T47D (cell line): ENCODE measurements at regions not wholly inside any gene's neighbourhood (a gene's known extent, or its start where the extent isn't known, plus 50 kb on each side); places are given as distances from the start of the nearest gene placed in this dataset.

ENCODE experiments used
- DNase-seq, 2 experiments: peaks; one replicate each; pipeline versions ENCODE4 v3.0.0 to v3.0.0-alpha.2; 2011 to 2012; ENCODE audit warnings: low read depth in 1 of 2, low spot score in 1 of 2
- JUND ChIP-seq: IDR thresholded peaks from 2 replicates; pipeline ENCODE4 v1.6.1; 2012; ENCODE audit warnings: low read depth
- in situ Hi-C: cut with HindIII; loops from 2 replicates; pipeline ENCODE4 v1.10.0; 2016; ENCODE audit warnings: low sequenced_read_pairs, low pct_unique_long_range_greater_than_20kb

DNA sequence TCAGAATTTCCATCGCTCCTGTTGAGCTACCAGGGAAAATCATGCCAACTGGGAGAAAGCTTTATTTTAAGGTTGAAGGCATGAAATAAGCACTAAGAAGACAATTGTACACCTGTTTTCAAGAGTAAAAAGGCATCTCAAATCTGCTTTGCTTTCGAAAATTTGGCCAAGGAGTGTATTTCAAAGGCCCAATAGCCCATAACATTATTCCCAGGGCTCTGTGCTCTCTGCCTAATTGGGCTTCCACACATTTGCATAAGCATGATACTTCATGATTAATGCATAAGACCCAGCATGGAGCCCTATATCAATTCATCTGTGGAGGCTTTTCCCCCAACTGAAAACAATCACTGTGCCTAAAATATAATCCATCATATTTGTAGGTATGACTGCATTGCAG, 258.5 kb downstream of the NOVA1 start:
- in situ Hi-C loops, result no loop called here
- no peak for TF ChIP-seq JUND
- DNase-seq, result no peak

DNA sequence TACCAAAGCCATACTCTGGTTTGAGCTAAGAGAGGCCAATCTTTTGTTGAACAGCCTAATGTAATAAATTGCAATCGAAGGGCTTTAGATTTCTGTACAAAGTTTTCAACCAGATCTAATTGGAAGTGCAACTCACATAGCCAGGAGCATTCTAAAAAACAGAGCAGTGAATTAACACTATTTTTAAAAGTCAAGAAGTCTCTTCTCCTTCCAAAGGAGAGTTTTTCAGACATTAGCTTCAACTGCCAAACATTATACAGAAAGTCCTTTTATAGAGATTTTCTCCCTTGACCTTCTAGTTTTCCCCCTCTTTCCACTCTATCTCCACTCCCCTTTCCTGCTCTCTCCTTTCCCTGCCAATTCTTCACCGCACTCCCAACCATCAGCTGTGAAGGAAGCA, 259.6 kb downstream of the NOVA1 start:
- TF ChIP-seq JUND, result no peak
- DNase-seq, result no peak
- in situ Hi-C loops, result no loop called here

DNA sequence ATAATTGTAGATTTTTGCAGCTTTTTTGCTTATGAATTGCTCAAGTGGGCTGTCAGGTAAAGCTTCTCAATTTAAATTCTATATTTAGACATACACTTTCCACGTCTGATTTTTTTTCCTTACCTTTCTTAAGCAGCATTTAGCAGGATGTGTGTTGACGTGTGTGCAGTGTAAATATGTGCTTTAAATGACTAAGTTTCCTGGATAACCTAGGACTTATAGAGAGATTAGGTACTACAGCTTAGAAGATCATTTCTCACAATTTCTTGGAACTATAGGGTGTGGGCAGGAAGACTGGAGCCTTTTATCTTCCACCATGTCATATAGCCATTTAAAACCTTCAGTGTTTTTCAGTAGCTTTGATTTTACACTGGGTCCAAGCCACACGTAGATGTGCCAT, 263.5 kb downstream of the NOVA1 start:
- no peak for TF ChIP-seq JUND
- in situ Hi-C loops, result no loop called here

DNA sequence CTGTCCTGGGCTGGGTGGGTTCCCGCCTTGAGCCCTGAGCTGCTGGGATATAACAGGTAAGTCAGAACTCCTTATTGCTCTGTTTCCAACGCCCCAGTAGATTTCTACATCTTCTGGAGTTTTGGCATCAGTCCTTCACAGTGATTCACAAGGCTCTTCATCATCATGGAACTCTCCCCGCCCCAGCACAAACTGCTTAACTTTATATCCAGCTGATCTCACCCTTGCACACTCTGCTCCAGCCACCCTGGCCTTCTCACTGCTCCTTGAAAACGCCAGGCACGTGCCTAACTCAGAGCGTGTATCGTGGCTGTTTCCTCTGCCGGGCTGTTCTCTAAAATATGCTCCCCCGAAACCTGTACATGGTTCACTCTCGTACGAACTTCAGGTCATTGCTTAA, 264.9 kb downstream of the NOVA1 start:
- DNase-seq, result no peak
- in situ Hi-C loops, result no loop called here
- TF ChIP-seq JUND, result no peak

More for the DNA sequence above, 263.5 kb downstream of the NOVA1 start:
- DNase-seq, result no peak

DNA sequence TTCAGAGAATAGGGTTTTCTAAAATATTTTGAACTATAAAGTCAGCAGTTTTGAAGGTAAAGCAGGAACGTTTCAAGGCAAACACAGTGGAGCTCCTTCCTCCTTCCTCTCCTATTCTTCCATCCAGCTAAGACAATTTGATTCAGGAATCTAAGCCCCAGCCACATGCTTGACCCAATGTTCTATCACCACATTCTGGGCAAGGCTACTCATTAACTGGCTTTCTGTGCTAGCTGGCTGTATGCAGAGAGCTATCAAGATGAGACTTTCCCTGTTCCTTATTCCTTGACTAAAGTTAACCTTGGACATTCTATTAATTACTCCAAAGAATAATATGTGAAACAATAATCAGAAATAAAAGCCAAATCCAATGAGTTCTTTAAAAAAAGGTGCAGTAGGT, 266.9 kb downstream of the NOVA1 start:
- in situ Hi-C loops, result no loop called here

DNA sequence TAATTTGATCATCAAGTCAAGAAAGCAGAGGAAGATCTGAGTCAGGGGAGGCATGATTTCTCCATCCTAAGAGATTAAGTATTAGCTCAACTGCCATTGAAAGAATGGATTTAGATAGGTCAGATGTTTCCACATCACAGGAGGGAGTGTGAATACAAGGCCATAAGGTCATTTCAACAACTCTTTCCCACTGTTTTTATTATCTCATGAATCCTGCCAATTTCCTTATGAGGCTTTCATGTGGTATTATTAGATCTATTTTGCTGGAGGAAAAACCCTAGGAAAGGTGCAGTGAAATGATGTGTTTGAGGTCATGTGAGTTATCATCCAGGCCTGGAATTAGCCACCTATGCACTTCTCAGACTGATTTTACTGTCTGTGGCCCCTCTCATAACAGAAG, 269.0 kb downstream of the NOVA1 start:
- no peak for DNase-seq
- TF ChIP-seq JUND, result no peak

More for the DNA sequence above, 266.9 kb downstream of the NOVA1 start:
- DNase-seq, result no peak
- TF ChIP-seq JUND, result no peak

DNA sequence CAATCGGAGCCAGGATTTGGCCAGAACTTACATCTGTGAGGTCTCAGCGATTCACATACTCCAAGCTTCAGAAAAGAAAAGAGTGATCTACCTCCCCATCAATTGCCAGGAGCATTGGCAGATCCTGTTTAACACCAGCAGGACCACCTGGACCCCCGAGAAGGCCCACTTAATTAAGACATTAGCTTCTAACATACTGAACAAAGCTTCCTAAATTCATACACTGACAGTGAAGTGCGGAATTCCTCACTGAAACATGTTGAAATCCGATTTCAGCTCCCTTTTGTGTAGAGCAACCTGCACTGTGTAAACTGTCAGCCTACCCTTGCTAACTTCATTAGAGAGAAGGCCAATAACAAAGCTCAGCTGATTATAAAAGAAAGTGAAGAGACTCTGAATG, 274.0 kb downstream of the NOVA1 start:
- TF ChIP-seq JUND, result no peak
- DNase-seq, result peak in 1 of 2 experiments; percentile 16
- in situ Hi-C loops, result no loop called here

More for the DNA sequence above, 269.0 kb downstream of the NOVA1 start:
- in situ Hi-C loops, result no loop called here

DNA sequence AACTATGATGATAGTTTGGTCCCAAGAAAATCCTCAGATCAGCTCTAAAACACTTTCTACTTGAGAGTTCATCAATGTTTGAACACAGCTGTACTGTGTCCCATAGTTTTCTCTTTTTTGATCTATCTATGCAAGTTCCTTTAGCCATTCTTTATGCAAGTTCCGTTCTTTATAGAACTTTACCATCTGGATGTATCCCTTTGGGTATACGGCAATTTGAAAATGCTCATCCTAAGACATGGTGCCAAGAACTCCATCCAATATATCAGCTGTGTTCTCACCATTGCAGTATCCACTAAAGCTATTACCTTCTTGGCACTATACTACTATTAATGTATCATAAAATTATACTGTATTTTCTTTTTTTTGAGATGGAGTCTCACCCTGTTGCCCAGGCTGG, 276.9 kb downstream of the NOVA1 start:
- DNase-seq, result no peak
- no peak for TF ChIP-seq JUND
- in situ Hi-C loops, result no loop called here

DNA sequence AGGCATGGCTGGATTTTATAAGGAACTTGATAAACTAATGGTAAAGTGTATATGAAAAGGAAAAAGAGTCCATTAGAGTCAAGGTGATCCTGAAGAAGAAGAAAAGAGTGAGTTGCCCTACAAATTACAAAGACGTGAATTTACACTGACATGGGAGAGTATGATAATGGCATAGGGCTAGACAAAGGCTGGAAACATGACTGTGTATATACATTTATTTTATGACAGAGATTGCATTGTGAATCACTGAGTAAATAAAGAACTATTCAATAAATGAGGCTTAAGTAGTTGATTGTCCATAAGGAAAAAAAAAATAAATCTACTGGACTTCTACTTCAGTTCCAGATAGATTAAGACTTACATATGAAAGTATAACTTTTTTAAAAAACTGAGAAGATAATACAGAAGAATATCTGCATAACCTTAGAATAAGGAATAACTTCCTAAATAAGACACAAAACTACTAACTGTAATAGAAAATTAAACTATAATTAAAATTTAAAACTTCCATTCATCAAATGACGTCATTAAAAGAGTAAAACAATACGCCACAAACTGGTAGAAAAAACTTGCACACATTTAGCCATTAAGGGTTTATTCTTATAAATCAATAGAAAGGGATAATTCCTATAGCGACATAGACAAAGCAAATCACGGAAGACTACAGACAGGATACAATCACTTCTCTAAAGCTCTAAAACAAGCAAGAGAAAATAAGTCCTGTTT, 278.5 kb downstream of the NOVA1 start:
- no peak for TF ChIP-seq JUND
- DNase-seq, result no peak
- in situ Hi-C loops, result no loop called here

DNA sequence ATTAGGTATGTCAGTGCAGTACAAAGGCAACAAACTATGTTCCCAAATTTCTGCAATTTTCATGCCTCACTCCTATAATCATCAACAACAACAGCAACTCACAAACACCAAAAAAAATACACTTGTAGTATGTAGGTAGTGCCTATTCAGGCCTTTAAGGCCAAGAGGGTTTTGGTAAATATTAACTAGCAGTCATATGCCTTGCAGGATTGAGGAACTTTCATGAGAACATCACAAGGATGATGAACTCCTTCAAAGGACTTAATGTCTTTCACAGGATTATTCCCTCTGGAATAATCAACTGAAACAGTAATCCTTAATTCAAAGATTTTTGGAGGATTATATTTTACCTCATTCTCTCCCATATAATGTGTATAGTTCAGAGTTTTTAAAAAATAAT, 293.8 kb downstream of the NOVA1 start:
- no peak for DNase-seq
- in situ Hi-C loops, result no loop called here
- TF ChIP-seq JUND, result no peak

DNA sequence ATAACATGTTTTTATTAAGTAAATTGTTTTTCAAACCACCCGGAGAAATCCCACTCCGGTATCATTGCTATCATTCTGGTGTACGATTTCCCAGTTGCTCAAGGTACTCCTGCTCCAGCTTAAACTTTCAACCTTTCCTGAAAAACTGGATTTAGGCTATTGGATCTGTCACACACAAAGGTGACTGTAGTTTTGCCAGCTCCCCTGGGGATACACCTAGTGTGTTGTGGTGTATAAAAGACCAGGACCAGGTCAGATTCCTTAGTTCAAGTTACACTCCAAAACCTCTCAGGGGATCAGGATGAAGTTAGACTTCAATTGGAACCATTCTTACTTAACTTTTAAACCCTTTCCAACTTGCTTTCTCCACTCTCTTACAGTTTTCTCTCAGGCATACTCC, 303.9 kb downstream of the NOVA1 start:
- DNase-seq, result peak in 1 of 2 experiments; percentile 82
- in situ Hi-C loops, result no loop called here
- no peak for TF ChIP-seq JUND

DNA sequence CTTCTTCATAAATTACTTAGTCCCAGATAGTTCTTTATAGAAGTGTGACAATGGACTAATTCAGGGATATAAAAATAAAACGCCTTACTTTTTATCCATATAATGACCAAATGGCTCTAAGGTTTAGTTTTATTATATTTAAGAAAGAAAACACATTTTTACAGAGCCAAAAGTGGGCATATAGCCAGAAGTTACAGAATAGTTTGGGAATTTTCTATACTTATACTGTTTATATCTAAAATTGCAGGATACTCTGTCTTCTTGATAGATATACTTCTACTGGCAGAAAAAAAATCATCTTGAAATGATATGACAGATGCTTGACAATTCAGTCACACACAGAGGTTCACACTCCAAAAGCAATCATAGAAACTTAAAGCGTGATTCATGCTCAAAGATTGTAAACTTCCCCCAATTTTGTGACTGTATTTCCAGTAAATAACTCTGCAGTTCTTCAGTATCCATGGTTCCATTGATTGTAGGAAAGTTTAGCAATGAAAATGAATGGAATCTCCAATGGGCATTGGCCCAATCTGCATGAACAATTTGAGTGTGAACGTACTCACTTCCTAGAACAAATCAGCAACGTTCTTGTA, 307.8 kb downstream of the NOVA1 start:
- no peak for TF ChIP-seq JUND
- in situ Hi-C loops, result no loop called here
- DNase-seq, result no peak

DNA sequence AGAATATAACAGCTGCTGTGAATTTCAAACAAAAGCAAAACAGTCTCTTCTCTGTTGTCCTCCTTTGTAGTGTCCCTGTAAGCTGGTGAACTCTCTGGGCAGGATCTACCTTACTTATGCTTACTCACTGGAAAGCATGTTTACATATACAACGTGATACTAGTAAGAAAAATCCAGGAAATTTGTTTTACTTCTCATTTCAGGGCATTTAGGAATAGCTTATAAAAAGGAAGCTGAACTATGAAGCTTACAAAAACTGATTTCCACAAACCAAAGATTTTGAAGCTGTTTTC, 311.0 kb downstream of the NOVA1 start:
- no peak for TF ChIP-seq JUND
- DNase-seq, result no peak
- in situ Hi-C loops, result no loop called here
